ENCODE measurements at regions not wholly inside any gene's neighbourhood (a gene's known extent, or its start where the extent isn't known, plus 50 kb on each side); places are given as distances from the start of the nearest gene placed in this dataset.

GRCh38 chr6:3938715-3939367 lies 89.7 kb downstream of the FAM50B start:
- no peaks in the 10 kb centered on the region for H4K20me1 ChIP-seq (ENCODE audit: insufficient read depth, low read length)
- TF ChIP-seq EZH2 (IDR thresholded peaks at IDR 0.05; ENCODE audit: borderline replicate concordance, low read depth, low read length, severe bottlenecking) (no peak), CTCF (IDR thresholded peaks at IDR 0.05; ENCODE audit: borderline replicate concordance, extremely low read depth, low read length, poor library complexity, severe bottlenecking) (no peak)
- H3K27me3 ChIP-seq (ENCODE audit: insufficient read depth, low read length, poor library complexity), result peaks cover 26% of the 10 kb centered on the region
- DNase-seq, result no peak
- no peak overlapping the region for H3K9ac ChIP-seq (ENCODE audit: low read depth, low read length)
- no peak for ATAC-seq (ENCODE audit: insufficient read depth, low read depth)
- H3K36me3 ChIP-seq (ENCODE audit: insufficient read depth, low read length), result no peaks in the 10 kb centered on the region
- no peak overlapping the region for H3K27ac ChIP-seq (ENCODE audit: low read length)
- no peak overlapping the region for H3K4me2 ChIP-seq (ENCODE audit: insufficient read depth, low read length)
- no peaks in the 10 kb centered on the region for H3K4me1 ChIP-seq (ENCODE audit: insufficient read depth, low read length)
- H3K9me3 ChIP-seq (ENCODE audit: insufficient read depth, low read length, severe bottlenecking), result no peaks in the 10 kb centered on the region
- H3K79me2 ChIP-seq (ENCODE audit: insufficient read depth, low read length), result no peaks in the 10 kb centered on the region
- H3K4me3 ChIP-seq (ENCODE audit: low read depth in 1 of 2, low read length in 2 of 2), result no peak overlapping the region
- H2AFZ ChIP-seq (ENCODE audit: low read depth, low read length), result no peak overlapping the region

GRCh38 chr6:3939368-3939958 lies 90.3 kb downstream of the FAM50B start:
- ATAC-seq (ENCODE audit: insufficient read depth, low read depth), result no peak
- Histone ChIP-seq H3K27ac (ENCODE audit: low read length) (no peak overlapping the region), H4K20me1 (ENCODE audit: insufficient read depth, low read length) (no peaks in the 10 kb centered on the region), H3K9ac (ENCODE audit: low read depth, low read length) (no peak overlapping the region), H3K9me3 (ENCODE audit: insufficient read depth, low read length, severe bottlenecking) (no peaks in the 10 kb centered on the region), H3K4me3 (ENCODE audit: low read depth in 1 of 2, low read length in 2 of 2) (no peak overlapping the region), H3K36me3 (ENCODE audit: insufficient read depth, low read length) (no peaks in the 10 kb centered on the region), H3K4me2 (ENCODE audit: insufficient read depth, low read length) (no peak overlapping the region), H3K79me2 (ENCODE audit: insufficient read depth, low read length) (no peaks in the 10 kb centered on the region), H3K27me3 (ENCODE audit: insufficient read depth, low read length, poor library complexity) (peaks cover 26% of the 10 kb centered on the region), H3K4me1 (ENCODE audit: insufficient read depth, low read length) (no peaks in the 10 kb centered on the region), H2AFZ (ENCODE audit: low read depth, low read length) (no peak overlapping the region)
- DNase-seq, result no peak
- no peak for TF ChIP-seq CTCF (IDR thresholded peaks at IDR 0.05; ENCODE audit: borderline replicate concordance, extremely low read depth, low read length, poor library complexity, severe bottlenecking)
- no peak for TF ChIP-seq EZH2 (IDR thresholded peaks at IDR 0.05; ENCODE audit: borderline replicate concordance, low read depth, low read length, severe bottlenecking)

GRCh38 chr6:3939964-3940363 lies 90.8 kb downstream of the FAM50B start:
- Histone ChIP-seq H3K27me3 (ENCODE audit: insufficient read depth, low read length, poor library complexity) (peaks cover 26% of the 10 kb centered on the region), H3K4me3 (ENCODE audit: low read depth in 1 of 2, low read length in 2 of 2) (no peak overlapping the region), H2AFZ (ENCODE audit: low read depth, low read length) (no peak overlapping the region), H3K79me2 (ENCODE audit: insufficient read depth, low read length) (no peaks in the 10 kb centered on the region), H3K4me1 (ENCODE audit: insufficient read depth, low read length) (no peaks in the 10 kb centered on the region), H3K27ac (ENCODE audit: low read length) (no peak overlapping the region), H3K9ac (ENCODE audit: low read depth, low read length) (no peak overlapping the region), H3K9me3 (ENCODE audit: insufficient read depth, low read length, severe bottlenecking) (no peaks in the 10 kb centered on the region), H4K20me1 (ENCODE audit: insufficient read depth, low read length) (no peaks in the 10 kb centered on the region), H3K4me2 (ENCODE audit: insufficient read depth, low read length) (no peak overlapping the region), H3K36me3 (ENCODE audit: insufficient read depth, low read length) (no peaks in the 10 kb centered on the region)
- DNase-seq, result no peak
- ATAC-seq (ENCODE audit: insufficient read depth, low read depth), result no peak
- TF ChIP-seq EZH2 (IDR thresholded peaks at IDR 0.05; ENCODE audit: borderline replicate concordance, low read depth, low read length, severe bottlenecking), result no peak
- no peak for TF ChIP-seq CTCF (IDR thresholded peaks at IDR 0.05; ENCODE audit: borderline replicate concordance, extremely low read depth, low read length, poor library complexity, severe bottlenecking)

Measured in DND-41 (cell line).